ENCODE measurements at regions not wholly inside any gene's neighbourhood (a gene's known extent, or its start where the extent isn't known, plus 50 kb on each side); places are given as distances from the start of the nearest gene placed in this dataset.

GRCh38 chr16:60302676-60303075 lies 1568.6 kb upstream of the GOT2 start:
- TF ChIP-seq, protein P1, sequence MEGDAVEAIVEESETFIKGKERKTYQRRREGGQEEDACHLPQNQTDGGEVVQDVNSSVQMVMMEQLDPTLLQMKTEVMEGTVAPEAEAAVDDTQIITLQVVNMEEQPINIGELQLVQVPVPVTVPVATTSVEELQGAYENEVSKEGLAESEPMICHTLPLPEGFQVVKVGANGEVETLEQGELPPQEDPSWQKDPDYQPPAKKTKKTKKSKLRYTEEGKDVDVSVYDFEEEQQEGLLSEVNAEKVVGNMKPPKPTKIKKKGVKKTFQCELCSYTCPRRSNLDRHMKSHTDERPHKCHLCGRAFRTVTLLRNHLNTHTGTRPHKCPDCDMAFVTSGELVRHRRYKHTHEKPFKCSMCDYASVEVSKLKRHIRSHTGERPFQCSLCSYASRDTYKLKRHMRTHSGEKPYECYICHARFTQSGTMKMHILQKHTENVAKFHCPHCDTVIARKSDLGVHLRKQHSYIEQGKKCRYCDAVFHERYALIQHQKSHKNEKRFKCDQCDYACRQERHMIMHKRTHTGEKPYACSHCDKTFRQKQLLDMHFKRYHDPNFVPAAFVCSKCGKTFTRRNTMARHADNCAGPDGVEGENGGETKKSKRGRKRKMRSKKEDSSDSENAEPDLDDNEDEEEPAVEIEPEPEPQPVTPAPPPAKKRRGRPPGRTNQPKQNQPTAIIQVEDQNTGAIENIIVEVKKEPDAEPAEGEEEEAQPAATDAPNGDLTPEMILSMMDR (conservative IDR thresholded peaks at IDR 0.05; ENCODE audit: low read depth in 2 of 2): no peak
- no peak for TF ChIP-seq EZH2 (IDR thresholded peaks at IDR 0.05; ENCODE audit: low read depth, unreplicated experiment)
- TF ChIP-seq POLR2AphosphoS5 (IDR thresholded peaks at IDR 0.05; ENCODE audit: low read depth): no peak
- no peak for TF ChIP-seq ZNF114 (CRISPR knock-in tag; IDR thresholded peaks at IDR 0.05)
- TF ChIP-seq CREB1 (CRISPR knock-in tag; IDR thresholded peaks at IDR 0.05; ENCODE audit: low read depth): no peak
- TF ChIP-seq, protein P2, sequence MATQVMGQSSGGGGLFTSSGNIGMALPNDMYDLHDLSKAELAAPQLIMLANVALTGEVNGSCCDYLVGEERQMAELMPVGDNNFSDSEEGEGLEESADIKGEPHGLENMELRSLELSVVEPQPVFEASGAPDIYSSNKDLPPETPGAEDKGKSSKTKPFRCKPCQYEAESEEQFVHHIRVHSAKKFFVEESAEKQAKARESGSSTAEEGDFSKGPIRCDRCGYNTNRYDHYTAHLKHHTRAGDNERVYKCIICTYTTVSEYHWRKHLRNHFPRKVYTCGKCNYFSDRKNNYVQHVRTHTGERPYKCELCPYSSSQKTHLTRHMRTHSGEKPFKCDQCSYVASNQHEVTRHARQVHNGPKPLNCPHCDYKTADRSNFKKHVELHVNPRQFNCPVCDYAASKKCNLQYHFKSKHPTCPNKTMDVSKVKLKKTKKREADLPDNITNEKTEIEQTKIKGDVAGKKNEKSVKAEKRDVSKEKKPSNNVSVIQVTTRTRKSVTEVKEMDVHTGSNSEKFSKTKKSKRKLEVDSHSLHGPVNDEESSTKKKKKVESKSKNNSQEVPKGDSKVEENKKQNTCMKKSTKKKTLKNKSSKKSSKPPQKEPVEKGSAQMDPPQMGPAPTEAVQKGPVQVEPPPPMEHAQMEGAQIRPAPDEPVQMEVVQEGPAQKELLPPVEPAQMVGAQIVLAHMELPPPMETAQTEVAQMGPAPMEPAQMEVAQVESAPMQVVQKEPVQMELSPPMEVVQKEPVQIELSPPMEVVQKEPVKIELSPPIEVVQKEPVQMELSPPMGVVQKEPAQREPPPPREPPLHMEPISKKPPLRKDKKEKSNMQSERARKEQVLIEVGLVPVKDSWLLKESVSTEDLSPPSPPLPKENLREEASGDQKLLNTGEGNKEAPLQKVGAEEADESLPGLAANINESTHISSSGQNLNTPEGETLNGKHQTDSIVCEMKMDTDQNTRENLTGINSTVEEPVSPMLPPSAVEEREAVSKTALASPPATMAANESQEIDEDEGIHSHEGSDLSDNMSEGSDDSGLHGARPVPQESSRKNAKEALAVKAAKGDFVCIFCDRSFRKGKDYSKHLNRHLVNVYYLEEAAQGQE (IDR thresholded peaks at IDR 0.05; ENCODE audit: unreplicated experiment): no peak
- no peak for TF ChIP-seq EZH2phosphoT487 (IDR thresholded peaks at IDR 0.05; ENCODE audit: unreplicated experiment)
- TF ChIP-seq JUNB (IDR thresholded peaks at IDR 0.05; ENCODE audit: unreplicated experiment): no peak
- TF ChIP-seq NANOG (IDR thresholded peaks at IDR 0.05; ENCODE audit: borderline replicate concordance): no peak
